ENCODE measurements at regions not wholly inside any gene's neighbourhood (a gene's known extent, or its start where the extent isn't known, plus 50 kb on each side); places are given as distances from the start of the nearest gene placed in this dataset.

DNA sequence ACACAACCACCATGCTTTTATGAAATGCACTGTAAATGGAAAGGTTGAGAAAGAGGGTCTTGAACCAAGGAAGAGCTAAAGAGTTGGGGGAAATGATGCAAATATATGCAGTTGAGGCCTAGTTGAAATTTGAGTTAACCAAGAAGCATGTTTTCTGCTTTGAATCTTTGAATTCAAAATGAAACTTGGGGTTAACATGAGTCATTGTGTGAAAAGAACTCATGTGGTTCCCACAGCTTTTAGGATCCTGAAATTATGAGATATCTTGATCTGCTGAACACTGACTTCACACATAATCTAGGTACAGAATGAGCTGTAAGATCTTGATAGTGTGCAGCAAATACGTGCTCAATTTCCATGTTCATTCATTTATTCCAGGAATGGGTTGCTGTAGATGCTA, 422.9 kb upstream of the TRIB2 start:
- Histone ChIP-seq H3K27me3 (ENCODE audit: control insufficient read depth, insufficient read depth, low read length) (no peaks in the 10 kb centered on the region), H3K36me3 (ENCODE audit: control insufficient read depth, insufficient read depth, low read length) (no peaks in the 10 kb centered on the region), H3K27ac (ENCODE audit: low read length) (no peak overlapping the region), H3K4me3 (ENCODE audit: low read length) (no peak overlapping the region), H3K9me3 (ENCODE audit: control insufficient read depth, insufficient read depth, low read length) (no peaks in the 10 kb centered on the region), H3K4me1 (ENCODE audit: control insufficient read depth, insufficient read depth, low read length) (no peaks in the 10 kb centered on the region)
- WGBS (ENCODE audit: insufficient coverage, insufficient read length): no CpG with 5 or more reads among the region's 1 CpG
- DNase-seq (ENCODE audit: low read depth, low spot score): no peak

DNA sequence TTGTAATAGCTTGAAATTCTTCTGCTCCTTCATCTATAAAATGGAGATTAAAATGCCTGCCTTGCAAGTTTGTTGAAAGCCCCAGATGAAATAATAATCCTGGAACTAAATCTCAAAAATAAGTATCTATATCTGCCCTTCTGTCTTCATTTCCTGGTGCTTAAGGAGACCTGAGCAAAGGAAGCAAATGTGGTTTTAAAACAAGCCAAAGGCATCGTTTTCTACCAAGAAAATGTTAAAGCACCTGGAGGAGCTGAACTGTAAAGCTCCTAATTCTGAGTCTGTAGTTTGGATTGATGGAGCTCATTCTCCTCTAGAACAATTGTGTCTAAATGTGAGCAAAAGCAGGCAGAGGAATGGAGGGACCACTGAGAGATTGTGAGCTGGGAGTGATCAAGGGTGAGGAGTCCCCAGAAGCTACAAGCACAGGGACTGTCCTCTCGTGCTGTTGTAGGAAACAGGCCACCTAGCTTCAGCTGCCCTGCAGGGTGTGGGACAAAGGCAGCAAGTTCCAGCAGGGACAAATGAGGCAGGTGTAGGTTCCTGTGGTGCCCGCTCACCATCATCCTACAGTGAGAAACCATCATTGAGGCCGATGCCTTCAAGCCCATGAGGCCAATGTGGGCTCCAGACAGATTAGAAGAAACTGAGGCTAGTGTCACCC, 420.7 kb upstream of the TRIB2 start:
- H3K27ac ChIP-seq (ENCODE audit: low read length): no peak overlapping the region
- no CpG with 5 or more reads among the region's 4 CpGs for WGBS (ENCODE audit: insufficient coverage, insufficient read length)
- no peaks in the 10 kb centered on the region for H3K9me3 ChIP-seq (ENCODE audit: control insufficient read depth, insufficient read depth, low read length)
- DNase-seq (ENCODE audit: low read depth, low spot score): no peak
- H3K36me3 ChIP-seq (ENCODE audit: control insufficient read depth, insufficient read depth, low read length): no peaks in the 10 kb centered on the region
- no peak overlapping the region for H3K4me3 ChIP-seq (ENCODE audit: low read length)
- H3K27me3 ChIP-seq (ENCODE audit: control insufficient read depth, insufficient read depth, low read length): no peaks in the 10 kb centered on the region
- H3K4me1 ChIP-seq (ENCODE audit: control insufficient read depth, insufficient read depth, low read length): no peaks in the 10 kb centered on the region

DNA sequence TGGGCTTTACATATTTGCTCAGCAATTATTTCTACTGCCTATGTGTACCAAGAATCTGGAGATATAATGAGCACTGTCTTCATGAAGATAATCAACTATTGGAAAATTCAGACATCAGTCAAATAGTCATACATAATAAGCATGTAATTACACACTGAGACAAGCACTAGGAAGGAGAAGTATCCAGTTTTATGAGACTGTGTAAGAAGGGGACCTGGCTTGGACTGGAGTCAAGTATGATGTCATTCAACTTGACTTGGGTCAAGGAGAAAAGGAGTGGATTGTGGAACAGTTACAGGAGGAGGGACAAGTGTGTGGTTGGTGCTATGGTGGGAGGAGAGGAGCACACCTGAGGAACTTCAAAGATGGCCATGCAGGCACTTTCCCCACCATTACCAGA, 419.8 kb upstream of the TRIB2 start:
- Histone ChIP-seq H3K4me3 (ENCODE audit: low read length) (no peak overlapping the region), H3K36me3 (ENCODE audit: control insufficient read depth, insufficient read depth, low read length) (no peaks in the 10 kb centered on the region), H3K27ac (ENCODE audit: low read length) (no peak overlapping the region), H3K27me3 (ENCODE audit: control insufficient read depth, insufficient read depth, low read length) (no peaks in the 10 kb centered on the region), H3K9me3 (ENCODE audit: control insufficient read depth, insufficient read depth, low read length) (no peaks in the 10 kb centered on the region; the same call in 1 of the 2 replicates), H3K4me1 (ENCODE audit: control insufficient read depth, insufficient read depth, low read length) (no peaks in the 10 kb centered on the region)
- DNase-seq (ENCODE audit: low read depth, low spot score): no peak

GRCh38 chr2:12298352-12298751, 418.4 kb upstream of the TRIB2 start:
- Histone ChIP-seq H3K4me3 (ENCODE audit: low read length) (no peak overlapping the region), H3K27me3 (ENCODE audit: control insufficient read depth, insufficient read depth, low read length) (no peaks in the 10 kb centered on the region), H3K9me3 (ENCODE audit: control insufficient read depth, insufficient read depth, low read length) (no peaks in the 10 kb centered on the region; the same call in 1 of the 2 replicates), H3K36me3 (ENCODE audit: control insufficient read depth, insufficient read depth, low read length) (no peaks in the 10 kb centered on the region), H3K4me1 (ENCODE audit: control insufficient read depth, insufficient read depth, low read length) (no peaks in the 10 kb centered on the region), H3K27ac (ENCODE audit: low read length) (no peak overlapping the region)
- no CpG with 5 or more reads among the region's 2 CpGs for WGBS (ENCODE audit: insufficient coverage, insufficient read length)
- no peak for DNase-seq (ENCODE audit: low read depth, low spot score)

DNA sequence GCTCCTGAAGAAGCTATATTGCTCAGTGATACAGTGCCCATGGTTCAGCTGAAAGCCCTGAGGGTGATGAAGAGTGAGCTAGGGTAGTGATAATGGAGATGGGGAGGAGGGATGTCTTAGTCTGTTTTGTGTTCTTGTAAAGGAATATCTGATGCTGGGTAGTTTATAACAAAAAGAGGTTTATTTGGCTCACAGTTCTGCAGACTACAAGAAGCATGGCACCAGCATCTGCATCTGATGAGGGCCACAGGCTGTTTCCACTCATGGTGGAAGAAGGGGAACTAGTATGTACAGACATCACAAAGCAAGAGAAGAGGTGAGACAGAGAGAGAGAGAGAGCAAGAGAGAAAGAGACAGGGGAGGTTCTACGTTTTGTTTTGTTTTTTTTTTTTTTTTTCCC, 417.3 kb upstream of the TRIB2 start:
- Histone ChIP-seq H3K27me3 (ENCODE audit: control insufficient read depth, insufficient read depth, low read length) (no peaks in the 10 kb centered on the region), H3K36me3 (ENCODE audit: control insufficient read depth, insufficient read depth, low read length) (no peaks in the 10 kb centered on the region), H3K9me3 (ENCODE audit: control insufficient read depth, insufficient read depth, low read length) (no peaks in the 10 kb centered on the region; the same call in 1 of the 2 replicates), H3K27ac (ENCODE audit: low read length) (no peak overlapping the region), H3K4me1 (ENCODE audit: control insufficient read depth, insufficient read depth, low read length) (no peaks in the 10 kb centered on the region), H3K4me3 (ENCODE audit: low read length) (no peak overlapping the region)
- DNase-seq (ENCODE audit: low read depth, low spot score): no peak
- no CpG with 5 or more reads among the region's 1 CpG for WGBS (ENCODE audit: insufficient coverage, insufficient read length)

DNA sequence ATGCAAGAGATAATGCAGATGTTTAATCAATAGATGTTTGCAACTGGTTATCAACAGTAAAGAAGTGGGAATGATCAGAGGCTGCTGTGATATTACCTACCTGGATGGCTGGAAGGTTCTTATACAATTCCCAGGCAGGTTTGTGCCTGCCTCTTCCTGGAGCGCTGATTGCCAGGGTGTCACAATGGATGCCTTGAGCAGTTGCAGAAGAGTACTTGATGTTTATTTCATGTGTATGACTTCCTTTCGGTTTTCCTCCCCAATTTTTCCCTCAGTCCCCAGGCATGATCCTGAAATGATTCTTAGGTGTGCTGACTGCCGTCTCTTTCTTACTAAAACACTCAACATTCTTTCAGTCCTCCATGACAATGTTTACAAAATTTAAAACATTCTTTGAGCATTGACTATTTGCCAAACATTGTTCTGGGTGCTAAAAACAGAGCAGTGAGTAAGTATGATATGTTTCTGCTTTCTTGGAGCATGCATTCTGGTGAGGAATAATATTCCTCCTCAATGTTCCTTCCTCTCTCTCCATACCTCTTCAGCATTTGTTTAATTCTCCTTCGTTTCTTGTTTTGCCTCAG, 416.6 kb upstream of the TRIB2 start:
- no peaks in the 10 kb centered on the region for H3K4me1 ChIP-seq (ENCODE audit: control insufficient read depth, insufficient read depth, low read length)
- H3K9me3 ChIP-seq (ENCODE audit: control insufficient read depth, insufficient read depth, low read length): no peaks in the 10 kb centered on the region; the same call in 1 of the 2 replicates
- no CpG with 5 or more reads among the region's 4 CpGs for WGBS (ENCODE audit: insufficient coverage, insufficient read length)
- DNase-seq (ENCODE audit: low read depth, low spot score): no peak
- no peaks in the 10 kb centered on the region for H3K27me3 ChIP-seq (ENCODE audit: control insufficient read depth, insufficient read depth, low read length)
- H3K27ac ChIP-seq (ENCODE audit: low read length): no peak overlapping the region
- no peaks in the 10 kb centered on the region for H3K36me3 ChIP-seq (ENCODE audit: control insufficient read depth, insufficient read depth, low read length)
- H3K4me3 ChIP-seq (ENCODE audit: low read length): no peak overlapping the region

- Histone ChIP-seq H3K36me3 (ENCODE audit: control insufficient read depth, insufficient read depth, low read length) (no peaks in the 10 kb centered on the region), H3K4me3 (ENCODE audit: low read length) (no peak overlapping the region), H3K27me3 (ENCODE audit: control insufficient read depth, insufficient read depth, low read length) (no peaks in the 10 kb centered on the region), H3K4me1 (ENCODE audit: control insufficient read depth, insufficient read depth, low read length) (no peaks in the 10 kb centered on the region), H3K9me3 (ENCODE audit: control insufficient read depth, insufficient read depth, low read length) (no peaks in the 10 kb centered on the region; the same call in 1 of the 2 replicates), H3K27ac (ENCODE audit: low read length) (no peak overlapping the region)
- WGBS (ENCODE audit: insufficient coverage, insufficient read length): no CpG with 5 or more reads among the region's 5 CpGs
- DNase-seq (ENCODE audit: low read depth, low spot score): no peak
Observed at GRCh38 chr2:12300927-12301326, 415.8 kb upstream of the TRIB2 start.

DNA sequence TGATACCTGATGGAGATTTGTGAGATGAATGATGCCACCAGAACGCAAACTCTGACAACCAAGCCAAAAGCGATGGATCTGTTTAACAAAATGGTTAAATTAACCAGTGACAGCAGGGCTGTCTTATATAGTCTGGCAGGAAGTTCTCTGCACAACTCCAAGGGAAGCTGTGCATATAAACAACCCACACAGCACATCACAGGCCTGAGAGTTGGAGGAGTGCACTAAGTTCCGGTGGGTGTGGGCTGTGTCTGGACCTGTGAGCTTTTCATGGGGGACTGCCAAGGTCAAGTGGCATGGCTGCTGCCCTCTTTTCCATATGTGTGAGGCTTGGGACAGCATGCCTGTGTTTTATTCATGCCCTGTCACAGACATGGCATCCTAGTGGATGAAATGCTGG, 414.6 kb upstream of the TRIB2 start:
- Histone ChIP-seq H3K4me3 (ENCODE audit: low read length) (no peak overlapping the region), H3K9me3 (ENCODE audit: control insufficient read depth, insufficient read depth, low read length) (no peaks in the 10 kb centered on the region; the same call in 1 of the 2 replicates), H3K36me3 (ENCODE audit: control insufficient read depth, insufficient read depth, low read length) (no peaks in the 10 kb centered on the region), H3K4me1 (ENCODE audit: control insufficient read depth, insufficient read depth, low read length) (no peaks in the 10 kb centered on the region), H3K27me3 (ENCODE audit: control insufficient read depth, insufficient read depth, low read length) (no peaks in the 10 kb centered on the region), H3K27ac (ENCODE audit: low read length) (no peak overlapping the region)
- DNase-seq (ENCODE audit: low read depth, low spot score): no peak
- WGBS (ENCODE audit: insufficient coverage, insufficient read length): no CpG with 5 or more reads among the region's 3 CpGs

- no peak for DNase-seq (ENCODE audit: low read depth, low spot score)
- no CpG with 5 or more reads among the region's 3 CpGs for WGBS (ENCODE audit: insufficient coverage, insufficient read length)
- H3K4me1 ChIP-seq (ENCODE audit: control insufficient read depth, insufficient read depth, low read length): no peaks in the 10 kb centered on the region
- H3K27ac ChIP-seq (ENCODE audit: low read length): no peak overlapping the region
- no peaks in the 10 kb centered on the region for H3K36me3 ChIP-seq (ENCODE audit: control insufficient read depth, insufficient read depth, low read length)
- no peaks in the 10 kb centered on the region; the same call in 1 of the 2 replicates for H3K9me3 ChIP-seq (ENCODE audit: control insufficient read depth, insufficient read depth, low read length)
- H3K27me3 ChIP-seq (ENCODE audit: control insufficient read depth, insufficient read depth, low read length): no peaks in the 10 kb centered on the region
- no peak overlapping the region for H3K4me3 ChIP-seq (ENCODE audit: low read length)
Observed at GRCh38 chr2:12302691-12303090, 414.0 kb upstream of the TRIB2 start.

DNA sequence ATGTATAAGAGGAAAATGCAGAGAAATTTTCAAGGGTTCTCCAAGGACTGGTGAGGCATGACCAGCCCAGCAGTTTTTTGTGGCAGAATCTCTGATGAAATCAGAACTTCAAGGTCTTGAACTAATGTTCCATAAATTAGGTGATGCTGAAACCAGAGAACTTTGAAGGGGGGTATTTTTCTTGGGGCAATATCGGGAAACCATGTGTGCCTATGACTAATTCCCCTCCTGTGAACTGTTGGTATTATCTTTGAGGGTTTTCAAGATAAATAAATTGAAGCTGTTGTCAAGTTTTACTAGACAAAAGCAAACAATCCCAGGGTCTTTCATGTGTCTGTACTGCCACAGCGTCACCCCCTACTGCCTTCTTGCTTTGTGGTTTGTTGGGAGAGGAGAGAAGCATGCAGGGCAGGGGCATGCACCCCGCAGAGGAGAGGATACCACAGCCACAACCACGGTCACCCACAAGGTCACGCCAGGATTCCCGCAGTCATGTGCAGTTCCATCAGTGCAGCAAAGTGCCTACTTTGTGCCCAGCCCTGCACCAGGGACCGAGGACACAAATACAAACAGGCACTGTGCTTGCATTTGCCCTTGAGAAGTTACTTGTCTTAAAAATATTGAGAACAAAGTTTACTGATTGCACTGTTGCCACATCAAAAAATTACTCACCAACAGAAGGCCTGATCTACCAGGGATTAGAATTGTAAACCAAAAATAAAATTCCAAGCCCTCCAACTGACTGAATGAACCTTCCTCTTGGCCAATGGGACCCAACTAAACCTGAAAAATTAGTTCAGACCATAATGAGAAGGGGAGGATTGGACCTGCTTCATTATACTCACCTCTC, 413.3 kb upstream of the TRIB2 start:
- H3K4me3 ChIP-seq (ENCODE audit: low read length): no peak overlapping the region
- H3K36me3 ChIP-seq (ENCODE audit: control insufficient read depth, insufficient read depth, low read length): no peaks in the 10 kb centered on the region
- H3K9me3 ChIP-seq (ENCODE audit: control insufficient read depth, insufficient read depth, low read length): no peaks in the 10 kb centered on the region; the same call in 1 of the 2 replicates
- H3K27ac ChIP-seq (ENCODE audit: low read length): no peak overlapping the region
- H3K4me1 ChIP-seq (ENCODE audit: control insufficient read depth, insufficient read depth, low read length): no peaks in the 10 kb centered on the region
- H3K27me3 ChIP-seq (ENCODE audit: control insufficient read depth, insufficient read depth, low read length): no peaks in the 10 kb centered on the region
- no CpG with 5 or more reads among the region's 7 CpGs for WGBS (ENCODE audit: insufficient coverage, insufficient read length)
- DNase-seq (ENCODE audit: low read depth, low spot score): no peak

Measured in iPS DF 6.9 (cell line).